GM12864 (cell line): ENCODE measurements at regions not wholly inside any gene's neighbourhood (a gene's known extent, or its start where the extent isn't known, plus 50 kb on each side); places are given as distances from the start of the nearest gene placed in this dataset.

ENCODE experiments used
- DNase-seq: peaks from one replicate; pipeline ENCODE4 v3.0.0-alpha.2; 2011; ENCODE audit warnings: low read depth
- H3K4me3 ChIP-seq: 2 replicates; pipeline ENCODE4 v1.5.1; 2011; ENCODE audit warnings: mild to moderate bottlenecking, low read depth, low read length, control low read depth
- CTCF ChIP-seq: IDR thresholded peaks from 2 replicates; pipeline ENCODE4 v1.5.1; 2011; ENCODE audit warnings: low read depth, mild to moderate bottlenecking, moderate library complexity, low read length, control low read depth, inconsistent platforms; ENCODE audit errors: missing control alignments

- TF ChIP-seq CTCF, result no peak
- no peak for DNase-seq
- H3K4me3 ChIP-seq, result no peak overlapping the region
Measured at GRCh38 chr1:38204698-38205097, 158.1 kb upstream of the POU3F1 start.

- no peak overlapping the region for H3K4me3 ChIP-seq
- no peak for DNase-seq
- no peak for TF ChIP-seq CTCF
Measured at GRCh38 chr1:38203441-38203840, 156.8 kb upstream of the POU3F1 start.

GRCh38 chr1:38201431-38201830 lies 154.8 kb upstream of the POU3F1 start:
- TF ChIP-seq CTCF, result no peak
- H3K4me3 ChIP-seq, result no peak overlapping the region
- no peak for DNase-seq

- TF ChIP-seq CTCF, result no peak
- no peak for DNase-seq
Measured at GRCh38 chr1:38198621-38199020, 152.0 kb upstream of the POU3F1 start.

GRCh38 chr1:38198099-38198498 lies 151.5 kb upstream of the POU3F1 start:
- TF ChIP-seq CTCF, result no peak
- DNase-seq, result no peak
- H3K4me3 ChIP-seq, result no peak overlapping the region

More at GRCh38 chr1:38198621-38199020, 152.0 kb upstream of the POU3F1 start:
- no peak overlapping the region for H3K4me3 ChIP-seq

GRCh38 chr1:38197312-38198061 lies 150.9 kb upstream of the POU3F1 start:
- DNase-seq, result no peak
- no peak for TF ChIP-seq CTCF
- H3K4me3 ChIP-seq, result no peak overlapping the region

- no peak overlapping the region for H3K4me3 ChIP-seq
- no peak for DNase-seq
- TF ChIP-seq CTCF, result no peak
Measured at GRCh38 chr1:38194472-38194871, 147.9 kb upstream of the POU3F1 start.
